Thoracic aorta (tissue), 2 donors: ENCODE measurements at regions not wholly inside any gene's neighbourhood (a gene's known extent, or its start where the extent isn't known, plus 50 kb on each side); places are given as distances from the start of the nearest gene placed in this dataset.

ENCODE experiments used
- ATAC-seq: fragments of 150-250 bp; one replicate; pipeline ENCODE4 v1.8.0; 2017; ENCODE audit warnings: low read depth; ENCODE audit not compliant: insufficient number of reproducible peaks, low FRiP score
- DNase-seq: peaks from one replicate; pipeline ENCODE4 v3.0.0-alpha.2; 2020; ENCODE audit warnings: low spot score
- H3K27ac ChIP-seq, 2 donors: fragments of 200-600 bp; sonication (generic); 1 replicate in 1 of 2; 2 replicates in 1 of 2; pipeline ENCODE4 v1.5.1; 2016; ENCODE audit warnings: mild to moderate bottlenecking in 2 of 2, moderate library complexity in 2 of 2
- H3K27me3 ChIP-seq: fragments of 200-600 bp; sonication (generic); replicated peaks from 2 replicates; pipeline ENCODE4 v1.6.0; 2016; ENCODE audit warnings: mild to moderate bottlenecking; ENCODE audit not compliant: insufficient read depth
- H3K36me3 ChIP-seq: fragments of 200-600 bp; sonication (generic); one replicate; pipeline ENCODE4 v1.5.1; 2016
- H3K4me1 ChIP-seq, 2 donors: fragments of 200-600 bp; sonication (generic); 1 replicate in 1 of 2; 2 replicates in 1 of 2; pipeline versions ENCODE4 v1.5.1 to v1.6.0; 2016; ENCODE audit warnings: low read depth in 2 of 2, mild to moderate bottlenecking in 1 of 2; ENCODE audit not compliant: control insufficient read depth in 1 of 2
- H3K4me3 ChIP-seq: fragments of 200-600 bp; sonication (generic); 2 replicates; pipeline ENCODE4 v1.5.1; 2016; ENCODE audit warnings: mild to moderate bottlenecking
- H3K9me3 ChIP-seq: fragments of 200-600 bp; sonication (generic); 2 replicates; pipeline ENCODE4 v1.5.1; 2016
- CTCF ChIP-seq: fragments of 200-600 bp; sonication (generic); IDR thresholded peaks from one replicate; pipeline ENCODE4 v1.5.1; 2019; ENCODE audit warnings: antibody characterized with exemption

- no peak for TF ChIP-seq CTCF
- DNase-seq: no peak
- no peak for ATAC-seq
- Histone ChIP-seq H3K4me3 (no peak overlapping the region), H3K4me1 (no peaks in the 10 kb centered on the region), H3K9me3 (no peaks in the 10 kb centered on the region), H3K27me3 (no peaks in the 10 kb centered on the region), H3K27ac (no peak overlapping the region), H3K36me3 (no peaks in the 10 kb centered on the region)
Measured at GRCh38 chr13:61188057-61188456, 227.6 kb downstream of the PCDH20 start.

GRCh38 chr13:61187471-61187870, 228.2 kb downstream of the PCDH20 start:
- H3K27ac ChIP-seq: no peak overlapping the region
- no peaks in the 10 kb centered on the region for H3K36me3 ChIP-seq
- no peaks in the 10 kb centered on the region for H3K27me3 ChIP-seq
- H3K4me1 ChIP-seq: no peaks in the 10 kb centered on the region
- H3K9me3 ChIP-seq: no peaks in the 10 kb centered on the region
- DNase-seq: no peak
- no peak for TF ChIP-seq CTCF
- no peak for ATAC-seq
- no peak overlapping the region for H3K4me3 ChIP-seq

- no peak for TF ChIP-seq CTCF
- no peak for ATAC-seq
Measured at GRCh38 chr13:61183670-61184069, 232.0 kb downstream of the PCDH20 start.

GRCh38 chr13:61180234-61180633, 235.4 kb downstream of the PCDH20 start:
- no peak for TF ChIP-seq CTCF
- Histone ChIP-seq H3K27ac (peak overlapping the region in 1 of 2 donors; percentile 54), H3K9me3 (no peaks in the 10 kb centered on the region), H3K4me1 (no peaks in the 10 kb centered on the region), H3K27me3 (no peaks in the 10 kb centered on the region), H3K36me3 (no peaks in the 10 kb centered on the region), H3K4me3 (peak overlapping the region; percentile 3)
- DNase-seq (no peak), ATAC-seq (no peak)

More at GRCh38 chr13:61183670-61184069, 232.0 kb downstream of the PCDH20 start:
- no peaks in the 10 kb centered on the region for H3K4me1 ChIP-seq
- H3K27ac ChIP-seq: no peak overlapping the region
- no peaks in the 10 kb centered on the region for H3K9me3 ChIP-seq
- no peak overlapping the region for H3K4me3 ChIP-seq
- DNase-seq: no peak
- H3K36me3 ChIP-seq: no peaks in the 10 kb centered on the region
- no peaks in the 10 kb centered on the region for H3K27me3 ChIP-seq

GRCh38 chr13:61179741-61180140, 235.9 kb downstream of the PCDH20 start:
- Histone ChIP-seq H3K4me3 (peak overlapping the region; percentile 3), H3K4me1 (no peaks in the 10 kb centered on the region), H3K27me3 (no peaks in the 10 kb centered on the region), H3K36me3 (no peaks in the 10 kb centered on the region), H3K9me3 (no peaks in the 10 kb centered on the region), H3K27ac (peak overlapping the region in 1 of 2 donors; percentile 54)
- ATAC-seq (no peak), DNase-seq (no peak)
- TF ChIP-seq CTCF: no peak
